SU-DHL-6 (cell line): ENCODE measurements at regions not wholly inside any gene's neighbourhood (a gene's known extent, or its start where the extent isn't known, plus 50 kb on each side); places are given as distances from the start of the nearest gene placed in this dataset.

ENCODE experiments used
- H2AFZ ChIP-seq: fragments of 200-600 bp; sonication (generic); 2 replicates; pipeline ENCODE4 v1.6.1; 2014; ENCODE audit warnings: low read depth, mild to moderate bottlenecking, moderate library complexity, mixed read lengths, antibody characterized with exemption, low read length; ENCODE audit not compliant: severe bottlenecking
- H3F3A ChIP-seq: fragments of 200-600 bp; shearing (Covaris generic); 2 replicates; pipeline ENCODE4 v1.6.0; 2016; ENCODE audit warnings: antibody characterized with exemption, mild to moderate bottlenecking; ENCODE audit not compliant: insufficient read depth
- H3K27ac ChIP-seq: fragments of 200-600 bp; sonication (generic); 2 replicates; pipeline ENCODE4 v1.5.1; 2016; ENCODE audit warnings: low read depth, mild to moderate bottlenecking, low read length, moderate library complexity, mixed read lengths
- H3K27me3 ChIP-seq: fragments of 200-600 bp; sonication (generic), shearing (Covaris generic); 2 replicates; pipeline ENCODE4 v1.6.0; 2014; ENCODE audit warnings: mild to moderate bottlenecking, low read length
- H3K36me3 ChIP-seq: fragments of 200-600 bp; sonication (generic); 2 replicates; pipeline ENCODE4 v1.6.1; 2014; ENCODE audit warnings: mild to moderate bottlenecking, low read length, mixed read lengths
- H3K4me2 ChIP-seq: fragments of 300-600, 200-600 bp; shearing (Covaris generic), sonication (generic); 2 replicates; pipeline ENCODE4 v1.6.0; 2014; ENCODE audit warnings: low read length, low read depth, mild to moderate bottlenecking; ENCODE audit not compliant: poor library complexity, severe bottlenecking
- H3K4me3 ChIP-seq: fragments of 200-600 bp; sonication (generic); 2 replicates; pipeline ENCODE4 v1.5.1; 2014; ENCODE audit warnings: antibody characterized with exemption, low read length, mild to moderate bottlenecking, mixed read lengths; ENCODE audit not compliant: insufficient read depth, poor library complexity, severe bottlenecking
- H3K79me2 ChIP-seq: fragments of 200-600 bp; sonication (generic); 2 replicates; pipeline ENCODE4 v1.6.1; 2014; ENCODE audit warnings: mild to moderate bottlenecking, low read length, moderate library complexity; ENCODE audit not compliant: insufficient read depth
- H3K9ac ChIP-seq: fragments of 200-600 bp; sonication (generic); 2 replicates; pipeline ENCODE4 v1.7.0; 2014; ENCODE audit warnings: mild to moderate bottlenecking, low read length
- H3K9me2 ChIP-seq: fragments of 200-600 bp; sonication (generic); replicated peaks from 2 replicates; pipeline ENCODE4 v1.6.1; 2014; ENCODE audit warnings: low read length; ENCODE audit not compliant: insufficient read depth
- H3K9me3 ChIP-seq: fragments of 200-600 bp; sonication (generic); 2 replicates; pipeline ENCODE4 v1.6.1; 2014; ENCODE audit warnings: low read length, mixed read lengths; ENCODE audit not compliant: insufficient read depth
- H4K20me1 ChIP-seq: fragments of 200-600 bp; sonication (generic); 2 replicates; pipeline ENCODE4 v1.6.1; 2014; ENCODE audit warnings: low read depth, mild to moderate bottlenecking, antibody characterized with exemption, low read length, moderate library complexity, mixed read lengths
- EZH2phosphoT487 ChIP-seq: fragments of 200-600 bp; sonication (generic), shearing (Covaris generic); conservative IDR thresholded peaks from 2 replicates; pipeline ENCODE4 v1.6.1; 2018; ENCODE audit warnings: mild to moderate bottlenecking, antibody characterized with exemption, low read length, moderate library complexity, mixed read lengths
- TF ChIP-seq, protein P1 (sequence below): fragments of 200-600 bp; sonication (generic); IDR thresholded peaks from one replicate; pipeline ENCODE4 v1.5.1; 2017; ENCODE audit warnings: antibody characterized with exemption, mild to moderate bottlenecking, low read length, moderate library complexity; ENCODE audit not compliant: insufficient read depth, poor library complexity, severe bottlenecking

DNA sequence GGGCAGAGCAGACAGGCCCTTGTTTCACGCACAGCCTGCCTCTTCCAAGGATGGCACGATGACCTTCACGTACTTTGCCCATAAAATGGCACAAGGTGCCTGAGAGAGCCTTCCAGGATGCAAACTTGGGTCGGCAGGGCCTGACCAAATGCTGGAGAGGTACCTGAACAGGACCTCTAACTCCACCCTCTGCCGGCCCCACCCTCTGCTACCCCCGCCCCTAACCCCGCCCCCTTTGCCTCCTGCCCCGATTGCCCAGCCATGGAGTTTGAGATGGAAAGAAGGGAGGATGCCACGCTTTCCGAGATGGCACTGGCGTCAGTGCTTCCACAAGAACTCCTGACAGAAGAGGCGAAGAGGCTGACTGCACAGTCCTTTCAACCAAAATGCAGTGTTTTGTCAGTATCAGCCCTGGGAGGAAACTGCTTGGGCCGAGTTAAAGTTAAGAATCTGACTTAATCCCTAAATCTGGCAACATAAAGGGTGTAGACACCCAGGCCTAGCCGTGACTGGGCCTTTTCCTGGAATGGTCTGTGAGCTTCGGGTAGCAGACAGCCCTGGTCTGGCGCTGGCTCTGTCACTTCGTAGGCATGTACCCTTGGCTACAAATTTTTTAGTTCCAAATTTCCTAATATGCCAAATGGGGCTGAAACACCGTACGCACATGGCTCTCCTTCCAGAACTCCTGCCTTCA, 230.3 kb upstream of the RGMA start:
- no peaks in the 10 kb centered on the region for H3K27me3 ChIP-seq
- TF ChIP-seq, protein P1, sequence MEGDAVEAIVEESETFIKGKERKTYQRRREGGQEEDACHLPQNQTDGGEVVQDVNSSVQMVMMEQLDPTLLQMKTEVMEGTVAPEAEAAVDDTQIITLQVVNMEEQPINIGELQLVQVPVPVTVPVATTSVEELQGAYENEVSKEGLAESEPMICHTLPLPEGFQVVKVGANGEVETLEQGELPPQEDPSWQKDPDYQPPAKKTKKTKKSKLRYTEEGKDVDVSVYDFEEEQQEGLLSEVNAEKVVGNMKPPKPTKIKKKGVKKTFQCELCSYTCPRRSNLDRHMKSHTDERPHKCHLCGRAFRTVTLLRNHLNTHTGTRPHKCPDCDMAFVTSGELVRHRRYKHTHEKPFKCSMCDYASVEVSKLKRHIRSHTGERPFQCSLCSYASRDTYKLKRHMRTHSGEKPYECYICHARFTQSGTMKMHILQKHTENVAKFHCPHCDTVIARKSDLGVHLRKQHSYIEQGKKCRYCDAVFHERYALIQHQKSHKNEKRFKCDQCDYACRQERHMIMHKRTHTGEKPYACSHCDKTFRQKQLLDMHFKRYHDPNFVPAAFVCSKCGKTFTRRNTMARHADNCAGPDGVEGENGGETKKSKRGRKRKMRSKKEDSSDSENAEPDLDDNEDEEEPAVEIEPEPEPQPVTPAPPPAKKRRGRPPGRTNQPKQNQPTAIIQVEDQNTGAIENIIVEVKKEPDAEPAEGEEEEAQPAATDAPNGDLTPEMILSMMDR, result no peak
- no peak for TF ChIP-seq EZH2phosphoT487
- H3K9me2 ChIP-seq, result no peaks in the 10 kb centered on the region
- no peak overlapping the region for H3K4me2 ChIP-seq
- H3F3A ChIP-seq, result no peaks in the 10 kb centered on the region
- H3K79me2 ChIP-seq, result no peaks in the 10 kb centered on the region
- no peaks in the 10 kb centered on the region for H4K20me1 ChIP-seq
- H3K36me3 ChIP-seq, result no peaks in the 10 kb centered on the region
- no peak overlapping the region for H3K4me3 ChIP-seq
- H3K27ac ChIP-seq, result no peak overlapping the region
- H2AFZ ChIP-seq, result no peak overlapping the region
- H3K9me3 ChIP-seq, result no peaks in the 10 kb centered on the region
- no peak overlapping the region for H3K9ac ChIP-seq

DNA sequence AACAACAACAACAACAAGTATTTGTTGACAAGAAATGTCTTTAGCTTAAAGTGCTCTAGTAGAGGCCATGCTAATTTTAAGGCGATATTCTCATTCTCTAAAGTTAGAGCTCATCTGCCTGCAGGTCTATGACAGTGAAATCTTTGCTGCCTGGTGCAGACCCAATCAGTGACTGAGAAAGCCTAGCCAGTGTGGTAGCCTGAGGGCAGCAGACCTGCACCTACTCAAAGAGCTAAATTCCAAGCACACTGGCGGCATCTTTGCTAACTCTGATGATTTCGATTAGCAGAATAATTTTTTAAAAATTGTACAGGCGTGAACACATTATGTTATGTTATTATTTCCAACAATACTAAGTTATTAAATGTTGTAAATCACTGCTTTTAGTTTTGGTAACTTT, 228.8 kb upstream of the RGMA start:
- no peak overlapping the region for H3K4me3 ChIP-seq
- no peaks in the 10 kb centered on the region for H3K79me2 ChIP-seq
- H3K9me3 ChIP-seq, result no peaks in the 10 kb centered on the region
- no peak for TF ChIP-seq EZH2phosphoT487
- TF ChIP-seq, protein P1, result no peak
- no peak overlapping the region for H3K9ac ChIP-seq
- H4K20me1 ChIP-seq, result no peaks in the 10 kb centered on the region
- H3K27me3 ChIP-seq, result no peaks in the 10 kb centered on the region
- H3K4me2 ChIP-seq, result no peak overlapping the region
- no peaks in the 10 kb centered on the region for H3K36me3 ChIP-seq
- H3K27ac ChIP-seq, result no peak overlapping the region
- H3K9me2 ChIP-seq, result no peaks in the 10 kb centered on the region
- no peaks in the 10 kb centered on the region for H3F3A ChIP-seq
- H2AFZ ChIP-seq, result no peak overlapping the region

DNA sequence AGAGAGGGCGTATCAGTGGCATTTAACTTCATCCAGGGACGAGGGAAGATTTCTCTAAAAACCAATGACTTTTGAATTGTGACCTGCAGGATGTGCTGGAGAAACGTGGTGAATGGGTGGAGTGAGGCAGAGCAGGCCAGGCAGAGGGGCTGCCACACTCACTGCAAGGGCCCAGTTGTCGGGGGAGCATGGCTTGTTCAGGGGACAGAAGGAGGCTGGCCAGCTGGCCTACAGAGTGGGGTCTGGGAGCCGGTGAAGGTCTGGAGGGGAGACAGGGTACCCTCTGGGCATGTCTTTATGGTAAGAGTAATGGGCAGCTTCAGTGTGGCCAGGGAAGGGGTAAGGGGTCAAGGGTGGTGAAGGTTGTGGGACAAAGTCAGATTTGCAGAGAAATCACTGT, 225.2 kb upstream of the RGMA start:
- Histone ChIP-seq H3K9me2 (no peaks in the 10 kb centered on the region), H3K36me3 (no peaks in the 10 kb centered on the region), H3K9me3 (no peaks in the 10 kb centered on the region), H3K4me3 (no peak overlapping the region), H3K27me3 (no peaks in the 10 kb centered on the region), H3K4me2 (no peak overlapping the region), H3K27ac (no peak overlapping the region), H3K9ac (no peak overlapping the region), H3F3A (no peaks in the 10 kb centered on the region), H3K79me2 (no peaks in the 10 kb centered on the region), H4K20me1 (no peaks in the 10 kb centered on the region), H2AFZ (no peak overlapping the region)
- TF ChIP-seq, protein P1, result no peak
- no peak for TF ChIP-seq EZH2phosphoT487
